HG03558 (cell line): ENCODE measurements at regions not wholly inside any gene's neighbourhood (a gene's known extent, or its start where the extent isn't known, plus 50 kb on each side); places are given as distances from the start of the nearest gene placed in this dataset.
A peak's percentile ranks its signal among the peaks of the same experiment; 100 is the strongest.

Experiments used
- ATAC-seq: cut with Tn5 transposase; IDR thresholded peaks from one replicate; pipeline ENCODE4 v1.9.1; 2021; ENCODE audit warnings: moderate number of reproducible peaks; ENCODE audit not compliant: unreplicated experiment; ENCODE audit errors: extremely low read depth

DNA sequence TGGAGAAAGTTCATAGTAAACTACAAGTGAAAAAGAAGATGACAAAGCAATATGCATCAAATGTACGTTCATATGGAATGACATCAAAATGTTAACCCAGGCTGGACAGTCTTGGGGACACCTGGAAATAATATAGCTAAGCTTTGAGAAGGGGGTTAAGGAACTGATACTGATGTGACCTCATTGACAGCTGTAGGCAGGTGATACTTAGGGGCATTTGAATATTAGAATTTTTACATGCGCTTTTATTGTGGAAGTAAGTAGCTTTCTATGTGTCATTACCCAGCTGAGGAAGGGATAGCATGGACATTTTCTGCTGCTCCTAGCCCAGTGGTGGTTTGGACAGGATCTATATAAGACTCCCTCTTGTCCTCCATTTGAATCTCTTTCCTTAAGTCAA, 299.7 kb downstream of the CWC27 start:
- peak; percentile 31 for ATAC-seq

DNA sequence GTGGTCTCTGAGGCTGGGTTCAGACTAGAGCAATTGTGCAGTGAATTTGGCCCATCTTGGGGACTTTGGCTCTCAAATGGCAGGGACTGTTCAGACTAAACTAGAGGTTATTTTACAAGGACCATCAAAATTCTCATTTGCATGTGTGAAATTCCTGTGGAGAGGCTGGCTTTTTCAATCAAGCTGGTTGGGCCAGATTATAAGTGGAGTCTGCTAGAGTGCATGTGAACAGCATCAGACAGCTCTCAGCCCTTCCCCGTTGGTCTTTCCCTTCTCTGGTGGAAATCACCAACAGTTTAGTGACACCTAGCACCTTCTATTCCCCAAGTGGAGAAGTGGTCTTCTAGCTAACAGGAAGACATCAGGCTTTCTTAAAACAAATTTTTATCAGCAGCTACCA, 301.3 kb downstream of the CWC27 start:
- ATAC-seq: no peak

DNA sequence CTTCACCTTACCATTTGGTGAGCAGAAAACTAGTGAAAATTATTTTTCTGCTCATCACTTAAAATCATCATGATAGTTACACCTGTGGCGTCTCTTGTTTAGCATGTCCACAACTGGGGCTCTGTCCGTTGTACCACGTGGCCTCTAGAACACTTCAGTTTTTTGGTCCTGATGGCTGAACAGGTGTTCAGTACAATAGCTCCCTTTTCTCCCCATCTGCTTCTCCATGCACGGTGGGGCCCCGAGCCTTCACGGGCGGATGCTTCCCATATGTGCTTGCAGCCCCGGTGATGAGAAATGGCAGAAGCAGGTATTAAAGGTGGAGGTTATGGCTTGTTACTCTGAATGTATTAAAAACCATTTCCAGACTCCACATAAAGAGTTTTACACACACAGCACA, 304.1 kb downstream of the CWC27 start:
- no peak for ATAC-seq

DNA sequence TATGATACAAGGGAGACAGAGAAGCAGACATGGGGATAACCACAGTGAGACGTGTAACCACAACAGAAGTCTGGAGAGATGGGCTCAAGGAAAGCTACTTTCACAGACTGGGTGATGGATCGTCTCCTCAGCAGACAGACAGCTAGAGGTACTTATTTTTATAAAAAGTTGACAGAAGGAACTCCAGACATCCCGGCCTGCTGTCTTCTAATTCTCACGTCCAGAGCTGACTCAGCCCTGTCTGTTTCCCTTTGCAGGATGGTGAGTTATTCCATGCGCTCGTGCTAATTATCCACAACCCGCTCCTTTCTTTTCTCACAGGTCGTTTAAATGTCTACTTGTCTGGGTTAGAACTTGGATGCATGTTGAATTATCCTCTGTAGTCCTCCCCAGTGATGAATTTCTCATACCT, 304.5 kb downstream of the CWC27 start:
- no peak for ATAC-seq

DNA sequence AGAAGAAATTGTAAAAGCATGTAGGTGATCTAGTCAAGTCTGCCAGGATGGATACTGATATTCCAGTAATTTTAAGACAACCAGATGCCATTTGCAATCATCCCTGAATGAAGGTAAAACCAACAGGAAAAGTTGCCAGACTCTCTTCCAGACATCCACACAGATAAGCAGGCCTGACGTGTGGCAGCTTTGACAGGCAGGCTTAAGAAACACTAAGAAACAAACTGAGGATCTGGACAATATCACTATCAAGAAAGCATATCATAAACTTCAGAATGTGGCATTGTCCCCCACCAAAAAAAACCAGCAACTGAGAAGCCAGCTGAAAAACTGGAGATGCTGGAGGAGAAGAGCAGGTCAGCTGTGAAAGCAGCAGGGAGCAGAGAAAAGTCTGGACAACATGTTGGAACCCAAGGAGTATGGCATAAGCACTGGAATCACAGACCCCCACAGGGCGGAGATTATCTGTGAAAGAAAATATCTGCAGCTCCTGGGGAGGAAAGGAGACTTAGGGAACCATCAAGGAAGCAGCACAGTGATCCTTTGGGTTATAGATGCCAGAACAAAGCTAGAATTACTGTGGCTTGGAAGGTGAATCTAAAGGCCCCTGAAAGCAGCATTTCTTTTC, 307.0 kb downstream of the CWC27 start:
- ATAC-seq: no peak

- ATAC-seq: peak; percentile 62
Observed at GRCh38 chr5:65076251-65076869, 307.6 kb downstream of the CWC27 start.

DNA sequence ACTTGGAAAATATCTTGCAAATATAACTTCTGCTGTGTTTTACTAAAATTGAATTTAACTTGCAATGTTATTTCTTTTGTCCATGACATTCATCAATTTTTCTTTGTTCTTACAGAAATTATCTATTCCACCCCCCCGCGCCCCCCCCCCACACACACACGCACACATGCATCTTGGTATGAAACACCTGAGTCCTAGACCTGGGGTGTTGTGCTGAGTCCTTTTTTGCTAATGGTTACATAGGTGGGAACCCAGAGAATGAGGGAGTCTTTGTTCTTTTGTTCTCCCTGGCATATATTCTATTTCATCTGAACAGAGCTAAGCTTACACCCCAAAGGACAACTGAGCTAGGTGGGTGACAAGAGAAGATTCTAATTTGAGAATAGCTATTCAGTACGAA, 308.9 kb downstream of the CWC27 start:
- no peak for ATAC-seq

DNA sequence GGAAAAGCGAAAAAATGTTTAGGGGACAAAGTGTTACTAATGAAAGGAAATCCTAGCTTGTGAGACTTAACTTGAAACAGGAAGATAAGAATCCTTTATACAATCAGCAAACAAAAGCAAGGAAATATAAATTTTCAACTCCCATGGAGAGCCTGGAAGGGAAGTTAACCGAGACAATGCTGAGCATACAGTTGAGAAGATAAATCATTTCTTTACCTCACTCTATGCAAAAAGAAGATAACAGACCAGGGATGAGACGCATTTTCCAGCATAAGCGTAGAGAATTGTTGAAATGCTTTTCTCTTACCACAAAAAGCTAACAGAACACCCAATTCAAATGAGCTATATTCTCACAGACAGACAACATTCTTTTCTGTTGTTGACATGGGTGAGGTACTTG, 309.6 kb downstream of the CWC27 start:
- no peak for ATAC-seq

GRCh38 chr5:65081071-65081470, 312.3 kb downstream of the CWC27 start:
- no peak for ATAC-seq

DNA sequence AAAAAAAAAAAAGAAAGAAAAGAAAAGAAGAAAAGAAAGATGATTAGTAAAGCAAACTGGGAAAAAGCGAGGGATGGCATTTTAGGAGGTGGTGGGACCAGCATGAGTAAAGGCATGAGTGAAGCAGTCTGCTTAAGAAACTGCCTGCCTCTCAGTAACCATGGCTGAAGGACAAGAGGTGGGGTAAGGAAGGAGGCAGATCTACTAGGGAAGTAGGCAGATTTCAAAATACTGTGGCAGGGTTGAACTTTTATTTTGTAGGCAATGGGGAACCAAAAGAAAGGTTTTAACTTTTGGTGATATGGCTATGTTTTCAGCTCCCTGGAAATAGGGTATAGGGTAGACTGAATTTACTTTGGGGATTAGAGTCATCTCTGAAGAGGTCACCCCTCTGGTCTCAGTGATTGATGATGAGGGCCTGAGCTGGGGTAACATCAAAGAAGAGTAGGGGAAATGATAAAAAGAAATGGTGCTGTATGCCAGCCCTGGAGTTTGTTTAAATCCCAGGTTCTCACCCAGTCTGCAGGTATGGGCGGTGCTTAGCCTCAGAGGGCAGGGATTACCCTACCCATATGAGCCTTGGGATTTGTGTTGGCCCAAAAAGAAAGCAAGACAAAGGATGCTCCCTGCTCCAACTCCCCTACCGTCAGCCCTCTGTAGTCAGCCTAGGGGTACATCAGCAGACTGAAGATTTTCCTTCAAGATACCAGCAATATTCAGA, 316.2 kb downstream of the CWC27 start:
- no peak for ATAC-seq

GRCh38 chr5:65085516-65085850, 316.8 kb downstream of the CWC27 start:
- ATAC-seq: no peak

- ATAC-seq: no peak
Observed at GRCh38 chr5:65086234-65086890, 317.6 kb downstream of the CWC27 start.

- no peak for ATAC-seq
Observed at GRCh38 chr5:65087154-65087553, 318.4 kb downstream of the CWC27 start.

DNA sequence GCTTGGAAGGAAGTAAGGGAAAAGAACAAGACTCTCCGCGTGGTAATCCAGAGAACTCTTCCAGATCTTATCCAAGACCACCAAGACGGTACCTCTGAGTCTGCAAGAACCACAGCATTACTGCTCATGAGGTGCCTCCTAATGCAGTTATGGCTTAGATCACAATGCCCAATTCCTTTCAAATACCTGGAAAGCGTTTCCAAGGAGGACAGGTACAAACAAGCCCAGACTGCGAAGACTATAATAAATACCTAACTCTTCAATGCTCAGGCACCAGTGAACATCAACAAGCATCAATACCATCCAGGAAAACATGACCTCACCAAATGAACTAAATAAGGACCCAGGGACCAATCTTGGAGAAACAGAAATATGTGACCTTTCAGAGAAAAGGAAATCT, 325.5 kb downstream of the CWC27 start:
- ATAC-seq: no peak

- no peak for ATAC-seq
Observed at GRCh38 chr5:65098393-65098792, 329.7 kb downstream of the CWC27 start.
